ENCODE measurements at regions not wholly inside any gene's neighbourhood (a gene's known extent, or its start where the extent isn't known, plus 50 kb on each side); places are given as distances from the start of the nearest gene placed in this dataset.

- DNase-seq = no peak
- intact Hi-C loops (cut with DNase I) = no loop called here
These were observed 224.9 kb downstream of the IBTK start for GRCh38 chr6:82022614-82023129.

- intact Hi-C loops (cut with DNase I) = no loop called here
These were observed 229.8 kb downstream of the IBTK start for GRCh38 chr6:82017773-82018172.

GRCh38 chr6:82017288-82017687, 230.3 kb downstream of the IBTK start:
- intact Hi-C loops (cut with DNase I) = no loop called here
- no peak for DNase-seq

More at GRCh38 chr6:82017773-82018172, 229.8 kb downstream of the IBTK start:
- DNase-seq = no peak

GRCh38 chr6:82015526-82015925, 232.0 kb downstream of the IBTK start:
- intact Hi-C loops (cut with DNase I) = no loop called here
- DNase-seq = no peak

- intact Hi-C loops (cut with DNase I) = no loop called here
- no peak for DNase-seq
These were observed 232.5 kb downstream of the IBTK start for GRCh38 chr6:82015043-82015442.

GRCh38 chr6:82013561-82014530, 233.7 kb downstream of the IBTK start:
- DNase-seq = no peak
- intact Hi-C loops (cut with DNase I) = no loop called here

- intact Hi-C loops (cut with DNase I) = no loop called here
- DNase-seq = peak in 6 of 42 donors; percentile 2 to 17 (median 9)
These were observed 241.4 kb downstream of the IBTK start for GRCh38 chr6:82006027-82006738.

- DNase-seq = no peak
- intact Hi-C loops (cut with DNase I) = no loop called here
These were observed 247.0 kb downstream of the IBTK start for GRCh38 chr6:82000551-82000950.

GRCh38 chr6:81999826-82000225, 247.3 kb upstream of the TENT5A start:
- DNase-seq = no peak
- intact Hi-C loops (cut with DNase I) = no loop called here

GRCh38 chr6:81999270-81999669, 246.8 kb upstream of the TENT5A start:
- intact Hi-C loops (cut with DNase I) = no loop called here
- DNase-seq = no peak

- no peak for DNase-seq
- intact Hi-C loops (cut with DNase I) = no loop called here
These were observed 246.0 kb upstream of the TENT5A start for GRCh38 chr6:81998432-81998831.

GRCh38 chr6:81997090-81997926, 244.8 kb upstream of the TENT5A start:
- intact Hi-C loops (cut with DNase I) = no loop called here
- peak in 2 of 42 donors; percentile 4 to 5 for DNase-seq

GRCh38 chr6:81996414-81996813, 243.9 kb upstream of the TENT5A start:
- intact Hi-C loops (cut with DNase I) = no loop called here
- DNase-seq = no peak

- intact Hi-C loops (cut with DNase I) = no loop called here
- no peak for DNase-seq
These were observed 243.2 kb upstream of the TENT5A start for GRCh38 chr6:81995548-81996289.

- intact Hi-C loops (cut with DNase I) = no loop called here
- no peak for DNase-seq
These were observed 236.4 kb upstream of the TENT5A start for GRCh38 chr6:81988871-81989270.

- intact Hi-C loops (cut with DNase I) = no loop called here
- DNase-seq = no peak
These were observed 236.0 kb upstream of the TENT5A start for GRCh38 chr6:81988446-81988845.

GRCh38 chr6:81987293-81987692, 234.8 kb upstream of the TENT5A start:
- no peak for DNase-seq
- intact Hi-C loops (cut with DNase I) = no loop called here

- no peak for DNase-seq
- intact Hi-C loops (cut with DNase I) = no loop called here
These were observed 232.7 kb upstream of the TENT5A start for GRCh38 chr6:81985191-81985590.

- DNase-seq = no peak
- intact Hi-C loops (cut with DNase I) = no loop called here
These were observed 232.1 kb upstream of the TENT5A start for GRCh38 chr6:81984599-81984998.
